SK-MEL-5 (cell line): ENCODE measurements at regions not wholly inside any gene's neighbourhood (a gene's known extent, or its start where the extent isn't known, plus 50 kb on each side); places are given as distances from the start of the nearest gene placed in this dataset.

Experiments used
- DNase-seq: peaks from one replicate; pipeline ENCODE4 v3.0.0-alpha.2; 2016; ENCODE audit warnings: low read depth, low spot score
- in situ Hi-C: cut with HindIII; loops from 2 replicates; pipeline ENCODE4 v1.10.0; 2016; ENCODE audit warnings: low sequenced_read_pairs, high pct_unique_total_duplicates, low pct_unique_long_range_greater_than_20kb

DNA sequence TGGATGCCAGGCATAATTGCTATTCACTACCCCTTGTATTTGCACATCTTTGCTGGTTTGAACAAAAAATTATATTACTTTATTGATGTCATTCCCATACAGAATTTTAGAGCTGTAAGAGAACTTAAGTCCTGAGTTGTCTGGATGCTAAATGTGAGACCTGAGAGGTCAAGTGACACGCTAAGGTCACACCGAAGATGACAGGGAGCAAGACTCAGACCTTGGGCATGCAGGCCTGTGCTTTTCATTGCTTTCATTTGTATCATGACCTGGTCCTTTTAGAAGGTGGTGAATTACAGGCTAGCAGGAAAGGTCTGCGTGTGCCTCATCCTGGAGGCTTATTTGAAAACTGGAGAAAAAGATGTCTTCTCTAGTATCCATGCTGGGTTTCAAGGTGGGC lies 312.0 kb upstream of the RASGRP1 start:
- in situ Hi-C loops = no loop called here
- DNase-seq = no peak

DNA sequence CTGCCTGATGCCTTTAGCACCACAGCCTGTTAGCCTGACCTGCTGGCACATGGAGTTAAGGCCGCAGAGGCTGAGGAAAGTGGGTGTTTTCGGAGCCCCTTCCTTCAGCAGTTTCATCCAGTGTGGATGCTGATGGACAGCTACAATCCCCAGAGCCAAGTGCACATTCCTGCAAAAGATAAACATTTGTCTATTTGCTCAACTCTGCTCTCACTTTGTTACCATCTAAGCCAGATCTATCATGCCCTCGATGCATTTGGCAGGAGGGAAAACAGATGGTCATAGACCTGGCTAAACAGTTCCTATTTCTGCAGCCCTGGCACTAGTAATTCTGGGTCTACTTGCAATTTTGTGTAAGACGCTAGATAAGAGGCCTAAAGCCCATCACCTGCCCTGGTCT lies 312.9 kb upstream of the RASGRP1 start:
- in situ Hi-C loops = no loop called here
- DNase-seq = no peak

GRCh38 chr15:38878026-38878425 lies 313.4 kb upstream of the RASGRP1 start:
- no peak for DNase-seq
- in situ Hi-C loops = no loop called here

DNA sequence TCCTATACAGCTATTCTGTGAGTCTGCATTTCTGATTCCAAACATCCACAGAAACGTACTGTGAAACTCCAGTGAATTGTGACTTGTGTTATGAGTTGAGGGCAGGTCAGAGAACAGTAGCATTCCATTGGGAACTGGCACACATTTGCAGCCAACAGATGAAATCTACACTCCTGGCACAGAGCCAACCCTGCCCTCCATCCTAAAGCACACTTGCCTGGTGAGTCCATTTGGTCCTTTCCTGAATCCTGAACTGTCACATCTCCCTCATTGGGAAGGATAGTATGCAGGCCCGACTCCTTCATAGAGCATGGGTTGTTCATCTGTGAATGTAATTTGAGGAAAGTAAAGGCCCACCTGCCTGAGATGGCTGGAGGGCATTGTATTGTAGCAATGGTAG lies 314.3 kb upstream of the RASGRP1 start:
- no peak for DNase-seq
- in situ Hi-C loops = no loop called here

- in situ Hi-C loops = no loop called here
- DNase-seq = no peak
These were observed 315.4 kb upstream of the RASGRP1 start for GRCh38 chr15:38879909-38880471.

GRCh38 chr15:38882221-38882620 lies 317.6 kb upstream of the RASGRP1 start:
- in situ Hi-C loops = no loop called here
- DNase-seq = no peak

DNA sequence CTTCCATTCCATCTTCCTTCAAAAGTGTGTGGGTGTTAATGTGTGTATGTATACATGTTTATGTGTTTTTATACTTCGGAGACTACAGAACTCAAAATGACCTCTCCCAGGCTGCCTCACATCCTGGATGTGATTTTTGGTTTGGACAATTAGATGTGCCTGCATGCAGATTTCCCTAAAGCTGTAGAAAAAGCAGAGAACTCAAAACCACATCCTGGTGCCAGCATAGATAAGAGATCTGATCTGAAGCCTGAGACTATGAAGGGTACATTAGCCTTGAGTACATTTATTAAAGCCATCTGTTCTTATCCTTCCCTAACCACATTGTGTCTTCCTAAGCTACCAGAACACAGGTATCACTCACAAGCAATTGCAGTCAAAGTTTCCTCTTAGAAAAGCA lies 319.4 kb upstream of the RASGRP1 start:
- in situ Hi-C loops = no loop called here
- no peak for DNase-seq

- in situ Hi-C loops = no loop called here
- peak; percentile 56 for DNase-seq
These were observed 320.4 kb upstream of the RASGRP1 start for GRCh38 chr15:38885001-38885400.

DNA sequence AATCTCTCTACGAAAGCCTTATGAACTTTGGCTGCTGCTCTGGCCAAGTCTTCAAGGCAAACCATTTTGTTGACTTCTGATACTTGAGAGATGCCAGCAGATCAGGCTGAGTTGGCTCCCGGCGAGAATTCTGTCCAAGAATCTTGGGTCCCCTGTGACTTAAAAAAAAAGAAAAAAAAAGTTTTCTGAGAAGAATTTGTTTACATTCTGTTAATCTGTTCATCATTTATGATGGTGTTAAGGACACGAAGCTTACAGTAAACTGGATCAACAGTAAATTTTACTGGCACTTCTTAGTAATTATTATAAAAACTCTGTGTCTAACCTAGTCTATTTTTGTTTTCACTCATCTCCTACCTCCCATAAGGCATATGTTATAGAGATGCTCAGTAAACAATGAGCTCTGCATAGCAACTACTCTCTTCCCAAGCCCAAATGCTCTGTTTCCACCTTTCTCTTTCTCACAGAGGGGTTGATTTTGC lies 320.9 kb upstream of the RASGRP1 start:
- no peak for DNase-seq
- in situ Hi-C loops = no loop called here

DNA sequence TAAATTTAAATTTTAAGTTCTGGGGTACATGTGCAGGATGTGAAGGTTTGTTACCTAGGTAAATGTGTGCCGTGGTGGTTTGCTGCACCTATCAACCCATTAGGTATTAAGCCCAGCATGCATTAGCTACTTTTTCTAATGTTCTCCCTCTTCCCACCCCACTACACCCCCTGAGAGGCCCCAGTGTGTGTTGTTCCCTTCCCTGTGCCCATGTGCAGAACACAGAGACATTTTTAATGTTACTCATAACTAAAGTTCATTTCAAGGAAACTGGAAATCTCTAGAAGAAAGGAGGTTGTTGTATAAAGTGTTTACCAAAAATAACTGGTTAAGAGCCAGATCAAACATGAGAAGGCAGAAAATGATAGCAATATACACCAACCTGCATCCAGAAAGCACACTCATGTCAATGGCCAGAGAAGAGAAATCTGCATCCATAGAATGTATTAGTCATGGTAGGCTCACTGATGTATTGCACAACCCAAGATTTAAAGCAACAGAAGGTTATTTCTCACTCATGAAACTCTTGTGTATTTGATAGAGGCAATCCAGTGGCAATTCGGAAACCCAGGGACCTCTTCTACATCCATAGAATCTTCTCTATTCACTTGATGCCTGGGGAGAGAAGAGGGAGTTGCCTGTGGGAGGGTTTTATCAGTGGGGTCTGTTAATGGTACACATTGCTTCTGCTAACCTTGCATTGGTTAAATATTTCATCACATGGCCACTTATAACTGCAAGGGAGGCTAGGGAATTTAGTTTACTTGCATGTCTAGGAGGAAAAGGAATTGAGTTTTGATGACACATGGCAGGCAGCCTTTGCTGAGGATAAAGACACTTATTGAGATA lies 321.9 kb upstream of the RASGRP1 start:
- peak; percentile 31 for DNase-seq
- in situ Hi-C loops = no loop called here

DNA sequence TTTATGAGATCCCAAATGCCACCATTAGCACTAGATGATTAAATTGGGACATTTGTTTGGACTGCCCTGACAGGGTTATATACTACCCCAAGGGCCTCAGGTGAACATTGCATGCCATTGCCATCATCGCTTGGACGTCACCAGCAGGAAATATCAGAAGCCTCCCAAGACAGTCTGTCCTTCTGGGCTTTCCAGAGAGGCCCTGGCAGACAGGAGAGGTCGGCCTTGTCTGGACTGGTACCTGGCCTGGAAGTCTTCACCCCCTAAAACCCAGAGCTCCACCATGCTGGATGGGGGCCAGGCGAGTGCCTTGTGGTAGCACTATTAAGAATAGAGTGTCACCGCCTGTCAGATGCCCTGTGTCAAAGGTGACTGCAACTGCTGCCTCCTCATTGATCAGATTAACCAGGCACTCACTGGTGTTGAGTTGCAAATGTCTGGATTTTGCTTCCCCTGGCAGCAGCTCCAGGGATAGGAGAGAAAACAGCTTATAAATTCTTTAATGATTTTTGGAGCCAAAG lies 324.1 kb upstream of the RASGRP1 start:
- DNase-seq = no peak
- in situ Hi-C loops = no loop called here

- in situ Hi-C loops = no loop called here
- DNase-seq = no peak
These were observed 325.6 kb upstream of the RASGRP1 start for GRCh38 chr15:38890194-38890593.

GRCh38 chr15:38893925-38894242 lies 329.3 kb upstream of the RASGRP1 start:
- no peak for DNase-seq
- in situ Hi-C loops = no loop called here

- in situ Hi-C loops = no loop called here
- no peak for DNase-seq
These were observed 329.8 kb upstream of the RASGRP1 start for GRCh38 chr15:38894243-38894948.

GRCh38 chr15:38895326-38896255 lies 331.0 kb upstream of the RASGRP1 start:
- DNase-seq = no peak
- in situ Hi-C loops = no loop called here

DNA sequence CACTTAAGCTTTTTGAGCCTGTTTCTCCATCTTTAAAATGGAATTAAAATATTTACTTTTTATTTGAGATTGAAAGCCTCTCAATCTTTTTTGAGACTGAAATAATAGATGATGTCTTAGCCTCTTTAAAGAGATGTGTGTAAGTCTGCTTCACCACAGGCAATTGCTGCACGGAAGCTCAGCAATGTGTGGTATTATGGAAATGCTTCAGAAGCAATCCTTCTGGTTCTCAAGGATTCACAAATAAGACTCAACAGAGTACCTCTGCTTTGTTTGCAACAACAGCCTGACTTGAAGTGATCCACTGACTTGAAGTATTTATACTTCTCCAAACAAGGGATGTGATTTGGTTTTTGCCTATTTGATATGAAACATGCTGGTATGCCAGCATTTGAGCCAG lies 332.0 kb upstream of the RASGRP1 start:
- no peak for DNase-seq
- in situ Hi-C loops = no loop called here

DNA sequence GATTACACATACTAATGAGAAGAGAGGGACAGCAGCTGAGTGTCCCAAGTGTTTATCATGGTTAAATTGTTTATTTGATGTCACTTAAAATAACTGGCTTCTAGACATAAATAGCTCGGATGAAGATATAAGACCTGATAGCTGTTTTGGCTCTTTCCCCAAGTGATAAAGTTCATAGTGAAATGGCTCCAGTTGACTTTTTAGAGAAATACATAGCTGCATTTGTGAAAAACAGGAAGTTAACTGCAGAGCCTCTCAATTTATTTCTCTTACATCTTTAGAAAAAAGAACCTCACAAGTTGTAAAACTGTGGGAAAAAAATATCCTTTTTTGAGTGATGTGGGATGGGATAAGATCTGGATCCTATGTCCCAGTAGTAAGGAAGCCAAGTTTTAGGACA lies 332.9 kb upstream of the RASGRP1 start:
- in situ Hi-C loops = no loop called here
- no peak for DNase-seq

DNA sequence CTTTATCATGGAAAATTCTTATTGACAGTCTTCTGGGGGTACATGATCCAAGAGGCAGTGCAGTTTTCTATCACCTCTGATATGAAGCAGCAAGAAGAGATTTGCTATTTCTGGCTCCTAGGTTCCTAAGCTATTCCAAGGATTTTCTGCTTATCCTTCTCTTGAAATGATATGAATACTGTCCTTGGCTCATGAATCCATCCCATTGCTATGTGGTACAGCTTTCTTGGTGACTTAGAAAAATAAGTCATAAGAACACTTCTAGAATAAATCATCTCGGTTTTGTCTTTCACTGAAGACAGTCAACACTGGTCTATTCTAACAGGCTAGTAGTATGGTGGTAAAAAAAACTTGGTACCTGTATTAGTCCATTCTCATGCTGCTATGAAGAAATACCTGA lies 333.6 kb upstream of the RASGRP1 start:
- in situ Hi-C loops = no loop called here
- DNase-seq = no peak
